ENCODE measurements at regions not wholly inside any gene's neighbourhood (a gene's known extent, or its start where the extent isn't known, plus 50 kb on each side); places are given as distances from the start of the nearest gene placed in this dataset.
A peak's percentile ranks its signal among the peaks of the same experiment; 100 is the strongest.

- DNase-seq (ENCODE audit: low read depth), result no peak
These were observed 93.2 kb downstream of the PTCSC3 start for GRCh38 chr14:36083317-36083716.

GRCh38 chr14:36078080-36078479 is 98.4 kb downstream of the PTCSC3 start:
- DNase-seq (ENCODE audit: low read depth), result no peak

- no peak for DNase-seq (ENCODE audit: low read depth)
These were observed 100.3 kb downstream of the PTCSC3 start for GRCh38 chr14:36076197-36076596.

- no peak for DNase-seq (ENCODE audit: low read depth)
These were observed 101.3 kb downstream of the PTCSC3 start for GRCh38 chr14:36075203-36075602.

- DNase-seq (ENCODE audit: low read depth), result no peak
These were observed 105.8 kb downstream of the PTCSC3 start for GRCh38 chr14:36070720-36071043.

GRCh38 chr14:36070031-36070719 is 106.3 kb downstream of the PTCSC3 start:
- DNase-seq (ENCODE audit: low read depth), result peak; percentile 54

- peak; percentile 63 for DNase-seq (ENCODE audit: low read depth)
These were observed 107.0 kb downstream of the PTCSC3 start for GRCh38 chr14:36069535-36069900.

- peak; percentile 57 for DNase-seq (ENCODE audit: low read depth)
These were observed 107.6 kb downstream of the PTCSC3 start for GRCh38 chr14:36068777-36069534.

GRCh38 chr14:36067428-36068187 is 108.9 kb downstream of the PTCSC3 start:
- no peak for DNase-seq (ENCODE audit: low read depth)

GRCh38 chr14:36066636-36067035 is 109.9 kb downstream of the PTCSC3 start:
- no peak for DNase-seq (ENCODE audit: low read depth)

- DNase-seq (ENCODE audit: low read depth), result no peak
These were observed 110.7 kb downstream of the PTCSC3 start for GRCh38 chr14:36065831-36066230.

- no peak for DNase-seq (ENCODE audit: low read depth)
These were observed 117.0 kb downstream of the PTCSC3 start for GRCh38 chr14:36059531-36059930.

- DNase-seq (ENCODE audit: low read depth), result peak; percentile 28
These were observed 118.9 kb downstream of the PTCSC3 start for GRCh38 chr14:36057452-36058116.

- peak; percentile 55 for DNase-seq (ENCODE audit: low read depth)
These were observed 119.7 kb downstream of the PTCSC3 start for GRCh38 chr14:36056845-36057244.

- no peak for DNase-seq (ENCODE audit: low read depth)
These were observed 120.8 kb downstream of the PTCSC3 start for GRCh38 chr14:36055681-36056225.

GRCh38 chr14:36055052-36055378 is 121.5 kb downstream of the PTCSC3 start:
- no peak for DNase-seq (ENCODE audit: low read depth)

- DNase-seq (ENCODE audit: low read depth), result no peak
These were observed 122.0 kb downstream of the PTCSC3 start for GRCh38 chr14:36054353-36055051.

- no peak for DNase-seq (ENCODE audit: low read depth)
These were observed 123.8 kb downstream of the PTCSC3 start for GRCh38 chr14:36052681-36053080.

GRCh38 chr14:36052063-36052462 is 124.5 kb downstream of the PTCSC3 start:
- no peak for DNase-seq (ENCODE audit: low read depth)

GRCh38 chr14:36048667-36049066 is 127.9 kb downstream of the PTCSC3 start:
- DNase-seq (ENCODE audit: low read depth), result no peak

GRCh38 chr14:36047912-36048311 is 128.6 kb downstream of the PTCSC3 start:
- DNase-seq (ENCODE audit: low read depth), result no peak

Measured in HT1080 (cell line).